Chondrocyte (in vitro differentiated cells): ENCODE measurements at regions not wholly inside any gene's neighbourhood (a gene's known extent, or its start where the extent isn't known, plus 50 kb on each side); places are given as distances from the start of the nearest gene placed in this dataset.
A peak's percentile ranks its signal among the peaks of the same experiment; 100 is the strongest.

Experiments
- DNase-seq: peaks from one replicate; pipeline ENCODE4 v3.0.0; 2021; ENCODE audit warnings: mixed read lengths, low spot score
- H3K27ac Mint-ChIP-seq: one replicate; pipeline ENCODE4 v1.8.0; 2021; ENCODE audit warnings: mild to moderate bottlenecking, moderate library complexity, mixed read lengths; ENCODE audit not compliant: unreplicated experiment
- H3K27me3 Mint-ChIP-seq: 2 replicates; pipeline ENCODE4 v1.8.0; 2021; ENCODE audit warnings: low read depth, mixed read lengths
- H3K36me3 Mint-ChIP-seq: 2 replicates; pipeline ENCODE4 v1.8.0; 2021; ENCODE audit warnings: low read depth, mixed read lengths
- H3K4me1 Mint-ChIP-seq: 2 replicates; pipeline ENCODE4 v1.8.0; 2021; ENCODE audit warnings: low read depth, mild to moderate bottlenecking, mixed read lengths
- H3K4me3 Mint-ChIP-seq: one replicate; pipeline ENCODE4 v1.8.0; 2021; ENCODE audit warnings: mild to moderate bottlenecking, moderate library complexity, mixed read lengths; ENCODE audit not compliant: unreplicated experiment
- H3K9me3 Mint-ChIP-seq: 2 replicates; pipeline ENCODE4 v1.8.0; 2021; ENCODE audit warnings: low read depth, mixed read lengths
- TF ChIP-seq, protein P1 (sequence below): fragments of 200-600 bp; sonication (generic); IDR thresholded peaks from 2 replicates; pipeline ENCODE4 v1.5.0; 2021; ENCODE audit warnings: antibody characterized with exemption, mild to moderate bottlenecking, moderate library complexity

DNA sequence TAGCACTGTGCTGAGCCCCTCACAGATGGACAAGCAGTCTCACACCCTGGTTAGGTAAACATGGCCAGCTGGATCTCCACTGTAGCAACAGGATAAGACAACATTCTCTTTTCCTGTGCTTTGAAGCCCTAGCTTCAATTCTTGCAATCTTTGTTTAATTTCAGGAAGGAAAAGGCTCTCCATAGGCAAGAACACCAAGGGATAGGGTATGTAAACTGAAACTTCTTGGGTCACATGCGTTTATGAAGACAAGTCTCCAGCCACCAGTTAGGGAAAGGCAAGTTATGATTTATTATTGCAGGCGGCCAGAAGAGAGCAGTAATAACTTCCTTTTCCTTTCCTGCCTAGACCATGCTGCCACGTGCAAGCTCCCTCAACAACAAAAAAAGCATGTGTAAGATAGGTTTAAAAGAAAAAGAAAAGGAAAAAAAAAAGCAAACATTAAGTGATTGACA lies 50.1 kb upstream of the POU5F2 start:
- Mint-ChIP-seq H3K4me3 (no peak overlapping the region), H3K36me3 (peaks cover 11% of the 10 kb centered on the region), H3K9me3 (no peaks in the 10 kb centered on the region), H3K4me1 (peaks cover 23% of the 10 kb centered on the region), H3K27me3 (no peaks in the 10 kb centered on the region), H3K27ac (peak overlapping the region; percentile 52)
- no peak for DNase-seq
- TF ChIP-seq, protein P1, sequence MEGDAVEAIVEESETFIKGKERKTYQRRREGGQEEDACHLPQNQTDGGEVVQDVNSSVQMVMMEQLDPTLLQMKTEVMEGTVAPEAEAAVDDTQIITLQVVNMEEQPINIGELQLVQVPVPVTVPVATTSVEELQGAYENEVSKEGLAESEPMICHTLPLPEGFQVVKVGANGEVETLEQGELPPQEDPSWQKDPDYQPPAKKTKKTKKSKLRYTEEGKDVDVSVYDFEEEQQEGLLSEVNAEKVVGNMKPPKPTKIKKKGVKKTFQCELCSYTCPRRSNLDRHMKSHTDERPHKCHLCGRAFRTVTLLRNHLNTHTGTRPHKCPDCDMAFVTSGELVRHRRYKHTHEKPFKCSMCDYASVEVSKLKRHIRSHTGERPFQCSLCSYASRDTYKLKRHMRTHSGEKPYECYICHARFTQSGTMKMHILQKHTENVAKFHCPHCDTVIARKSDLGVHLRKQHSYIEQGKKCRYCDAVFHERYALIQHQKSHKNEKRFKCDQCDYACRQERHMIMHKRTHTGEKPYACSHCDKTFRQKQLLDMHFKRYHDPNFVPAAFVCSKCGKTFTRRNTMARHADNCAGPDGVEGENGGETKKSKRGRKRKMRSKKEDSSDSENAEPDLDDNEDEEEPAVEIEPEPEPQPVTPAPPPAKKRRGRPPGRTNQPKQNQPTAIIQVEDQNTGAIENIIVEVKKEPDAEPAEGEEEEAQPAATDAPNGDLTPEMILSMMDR: peak; percentile 50
